Glutamatergic neuron (in vitro differentiated cells): ENCODE measurements at regions not wholly inside any gene's neighbourhood (a gene's known extent, or its start where the extent isn't known, plus 50 kb on each side); places are given as distances from the start of the nearest gene placed in this dataset.

ENCODE experiments used
- DNase-seq: peaks from one replicate; pipeline ENCODE4 v3.0.0; 2022
- H3K27ac Mint-ChIP-seq: one replicate; pipeline ENCODE4 v1.8.0; 2020; ENCODE audit warnings: mild to moderate bottlenecking, mixed read lengths, inconsistent platforms; ENCODE audit not compliant: unreplicated experiment
- H3K27me3 Mint-ChIP-seq: one replicate; pipeline ENCODE4 v1.8.0; 2020; ENCODE audit warnings: mild to moderate bottlenecking, moderate library complexity, mixed read lengths, inconsistent platforms; ENCODE audit not compliant: unreplicated experiment
- H3K36me3 Mint-ChIP-seq: one replicate; pipeline ENCODE4 v1.8.0; 2020; ENCODE audit warnings: mild to moderate bottlenecking, mixed read lengths, inconsistent platforms; ENCODE audit not compliant: unreplicated experiment
- H3K4me1 Mint-ChIP-seq: one replicate; pipeline ENCODE4 v1.8.0; 2020; ENCODE audit warnings: mild to moderate bottlenecking, low read depth, mixed read lengths, inconsistent platforms; ENCODE audit not compliant: unreplicated experiment
- H3K4me3 Mint-ChIP-seq: one replicate; pipeline ENCODE4 v1.8.0; 2020; ENCODE audit warnings: mild to moderate bottlenecking, mixed read lengths, inconsistent platforms; ENCODE audit not compliant: unreplicated experiment
- H3K9me3 Mint-ChIP-seq: one replicate; pipeline ENCODE4 v1.8.0; 2020; ENCODE audit warnings: mild to moderate bottlenecking, moderate library complexity, mixed read lengths, inconsistent platforms; ENCODE audit not compliant: unreplicated experiment
- TF ChIP-seq, protein P1 (sequence below): fragments of 200-600 bp; sonication (generic); IDR thresholded peaks from one replicate; pipeline ENCODE4 v1.5.0; 2021; ENCODE audit not compliant: partially characterized antibody, unreplicated experiment

DNA sequence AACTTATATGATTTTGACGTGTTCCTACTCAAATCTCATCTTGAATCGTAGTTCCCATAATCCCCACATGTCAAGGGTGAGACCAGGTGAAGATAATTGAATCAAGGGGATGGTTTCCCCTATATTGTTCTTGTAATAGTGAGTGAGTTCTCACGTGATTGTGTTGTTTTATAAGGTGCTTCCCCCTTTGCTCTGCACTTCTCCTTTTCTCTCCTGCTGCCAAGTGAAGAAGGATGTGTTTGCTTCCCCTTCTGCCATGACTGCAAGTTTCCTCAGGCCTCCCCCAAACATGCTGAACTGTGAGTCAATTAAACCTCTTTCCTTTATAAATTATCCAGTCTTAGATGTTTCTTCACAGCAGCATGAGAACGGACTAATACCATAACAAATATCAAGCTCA lies 83.2 kb downstream of the MANEA start:
- Mint-ChIP-seq H3K36me3 (no peaks in the 10 kb centered on the region), H3K4me1 (peaks cover 10% of the 10 kb centered on the region), H3K9me3 (no peaks in the 10 kb centered on the region), H3K4me3 (no peak overlapping the region), H3K27ac (no peak overlapping the region), H3K27me3 (no peaks in the 10 kb centered on the region)
- DNase-seq = no peak
- TF ChIP-seq, protein P1, sequence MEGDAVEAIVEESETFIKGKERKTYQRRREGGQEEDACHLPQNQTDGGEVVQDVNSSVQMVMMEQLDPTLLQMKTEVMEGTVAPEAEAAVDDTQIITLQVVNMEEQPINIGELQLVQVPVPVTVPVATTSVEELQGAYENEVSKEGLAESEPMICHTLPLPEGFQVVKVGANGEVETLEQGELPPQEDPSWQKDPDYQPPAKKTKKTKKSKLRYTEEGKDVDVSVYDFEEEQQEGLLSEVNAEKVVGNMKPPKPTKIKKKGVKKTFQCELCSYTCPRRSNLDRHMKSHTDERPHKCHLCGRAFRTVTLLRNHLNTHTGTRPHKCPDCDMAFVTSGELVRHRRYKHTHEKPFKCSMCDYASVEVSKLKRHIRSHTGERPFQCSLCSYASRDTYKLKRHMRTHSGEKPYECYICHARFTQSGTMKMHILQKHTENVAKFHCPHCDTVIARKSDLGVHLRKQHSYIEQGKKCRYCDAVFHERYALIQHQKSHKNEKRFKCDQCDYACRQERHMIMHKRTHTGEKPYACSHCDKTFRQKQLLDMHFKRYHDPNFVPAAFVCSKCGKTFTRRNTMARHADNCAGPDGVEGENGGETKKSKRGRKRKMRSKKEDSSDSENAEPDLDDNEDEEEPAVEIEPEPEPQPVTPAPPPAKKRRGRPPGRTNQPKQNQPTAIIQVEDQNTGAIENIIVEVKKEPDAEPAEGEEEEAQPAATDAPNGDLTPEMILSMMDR = no peak

DNA sequence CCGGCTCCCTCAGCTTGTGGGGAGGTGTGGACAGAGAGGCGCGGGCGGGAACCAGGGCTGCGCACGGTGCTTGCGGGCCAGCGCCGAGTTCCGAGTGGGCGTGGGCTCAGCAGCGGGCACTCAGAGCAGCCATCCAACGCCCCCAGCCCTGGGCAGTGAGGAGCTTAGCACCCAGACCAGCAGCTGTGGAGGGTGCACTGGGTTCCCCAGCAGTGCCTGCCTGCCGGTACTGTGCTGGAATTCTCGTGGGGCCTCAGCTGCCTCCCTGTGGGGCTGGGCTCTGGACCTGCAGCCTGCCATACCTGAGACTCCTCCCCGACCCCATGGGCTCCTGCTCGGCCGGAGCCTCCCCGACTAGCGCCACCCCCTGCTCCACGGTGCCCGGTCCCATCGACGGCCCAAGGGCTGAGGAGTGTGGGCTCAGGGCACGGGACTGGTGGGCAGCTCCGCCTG lies 92.7 kb downstream of the MANEA start:
- no peak for DNase-seq
- Mint-ChIP-seq H3K27me3 (no peaks in the 10 kb centered on the region), H3K36me3 (no peaks in the 10 kb centered on the region), H3K9me3 (peaks cover 3% of the 10 kb centered on the region), H3K27ac (no peak overlapping the region), H3K4me3 (no peak overlapping the region), H3K4me1 (no peaks in the 10 kb centered on the region)
- TF ChIP-seq, protein P1 = no peak

DNA sequence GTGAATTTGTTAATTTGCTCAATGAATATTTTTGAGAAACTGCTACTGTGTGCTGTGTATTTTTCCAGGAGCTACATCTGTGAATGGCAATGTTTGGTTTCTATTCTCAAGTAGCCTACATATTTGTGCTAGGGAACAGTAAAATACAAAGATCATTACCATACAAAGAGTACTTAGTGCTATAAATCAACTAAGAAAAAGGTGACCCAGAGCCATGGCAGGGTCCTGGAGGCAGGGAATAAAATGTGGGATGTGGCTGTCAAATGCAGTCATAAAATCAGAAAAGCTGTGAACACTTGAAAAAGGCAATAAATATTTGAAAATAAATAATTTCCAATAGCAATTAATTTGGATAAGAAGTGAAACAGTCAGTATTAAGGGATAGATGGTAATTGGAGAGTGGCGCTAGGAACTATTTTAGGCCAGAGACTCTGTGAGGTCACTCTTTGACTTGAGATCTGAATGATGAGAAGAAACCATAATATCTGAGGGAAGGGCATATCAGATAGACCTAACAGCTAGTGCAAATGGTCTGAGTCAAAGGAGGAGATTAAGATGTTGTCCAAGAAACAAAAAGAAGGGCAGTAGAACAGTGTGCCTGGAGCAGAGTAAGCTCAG lies 98.8 kb downstream of the MANEA start:
- DNase-seq = no peak
- H3K4me3 Mint-ChIP-seq = no peak overlapping the region
- H3K4me1 Mint-ChIP-seq = no peaks in the 10 kb centered on the region
- TF ChIP-seq, protein P1 = no peak
- no peaks in the 10 kb centered on the region for H3K9me3 Mint-ChIP-seq
- H3K36me3 Mint-ChIP-seq = no peaks in the 10 kb centered on the region
- no peaks in the 10 kb centered on the region for H3K27me3 Mint-ChIP-seq
- H3K27ac Mint-ChIP-seq = no peak overlapping the region

GRCh38 chr6:95679981-95680380 lies 102.6 kb downstream of the MANEA start:
- Mint-ChIP-seq H3K27ac (no peak overlapping the region), H3K9me3 (no peaks in the 10 kb centered on the region), H3K27me3 (no peaks in the 10 kb centered on the region), H3K36me3 (no peaks in the 10 kb centered on the region), H3K4me1 (peaks cover 9% of the 10 kb centered on the region), H3K4me3 (no peak overlapping the region)
- no peak for DNase-seq
- TF ChIP-seq, protein P1 = no peak

DNA sequence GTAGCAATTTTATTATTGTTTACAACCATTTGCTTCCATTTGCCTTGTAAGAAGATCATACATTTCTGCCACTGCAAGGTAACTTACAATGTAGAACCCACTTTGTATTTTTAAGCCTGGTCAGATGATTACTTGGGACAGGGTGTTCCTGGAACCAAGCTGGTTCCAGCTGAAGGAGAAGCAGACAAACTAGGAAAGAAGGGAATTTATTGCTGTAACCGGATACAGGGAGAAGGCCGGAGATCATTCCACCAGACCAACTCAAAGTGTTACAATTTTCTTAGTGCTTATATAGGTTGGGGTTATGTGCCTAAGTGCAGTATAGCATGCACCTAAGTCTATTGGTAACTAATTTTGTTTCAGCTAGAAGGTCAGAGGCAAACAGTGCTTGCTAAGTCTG lies 104.4 kb downstream of the MANEA start:
- Mint-ChIP-seq H3K4me3 (no peak overlapping the region), H3K9me3 (no peaks in the 10 kb centered on the region), H3K27me3 (no peaks in the 10 kb centered on the region), H3K36me3 (no peaks in the 10 kb centered on the region), H3K27ac (no peak overlapping the region), H3K4me1 (peaks cover 10% of the 10 kb centered on the region)
- TF ChIP-seq, protein P1 = no peak
- DNase-seq = no peak
